ENCODE measurements at regions not wholly inside any gene's neighbourhood (a gene's known extent, or its start where the extent isn't known, plus 50 kb on each side); places are given as distances from the start of the nearest gene placed in this dataset.

DNA sequence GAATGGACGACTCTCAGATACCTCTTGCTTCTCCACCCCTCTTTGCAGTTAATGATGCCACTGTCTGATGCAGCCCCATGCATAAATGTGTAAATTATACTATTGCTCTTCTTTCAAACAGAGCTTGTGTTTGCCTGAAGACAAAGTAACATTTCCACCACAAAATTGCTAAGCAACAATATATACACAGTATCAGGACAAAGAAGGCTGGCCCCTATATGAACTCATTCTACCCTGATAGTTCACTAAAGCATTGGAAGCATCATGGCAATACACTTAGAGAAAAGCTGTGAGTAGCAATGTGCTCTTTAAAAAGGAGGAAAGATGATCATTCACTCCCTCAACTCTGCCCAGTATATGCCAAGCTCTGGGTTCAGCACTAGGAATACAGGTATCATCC, 427.0 kb upstream of the CPEB2 start:
- TF ChIP-seq EP300 (IDR thresholded peaks at IDR 0.05) (no peak), POLR2A (IDR thresholded peaks at IDR 0.05) (no peak)
- TF ChIP-seq, protein P1, sequence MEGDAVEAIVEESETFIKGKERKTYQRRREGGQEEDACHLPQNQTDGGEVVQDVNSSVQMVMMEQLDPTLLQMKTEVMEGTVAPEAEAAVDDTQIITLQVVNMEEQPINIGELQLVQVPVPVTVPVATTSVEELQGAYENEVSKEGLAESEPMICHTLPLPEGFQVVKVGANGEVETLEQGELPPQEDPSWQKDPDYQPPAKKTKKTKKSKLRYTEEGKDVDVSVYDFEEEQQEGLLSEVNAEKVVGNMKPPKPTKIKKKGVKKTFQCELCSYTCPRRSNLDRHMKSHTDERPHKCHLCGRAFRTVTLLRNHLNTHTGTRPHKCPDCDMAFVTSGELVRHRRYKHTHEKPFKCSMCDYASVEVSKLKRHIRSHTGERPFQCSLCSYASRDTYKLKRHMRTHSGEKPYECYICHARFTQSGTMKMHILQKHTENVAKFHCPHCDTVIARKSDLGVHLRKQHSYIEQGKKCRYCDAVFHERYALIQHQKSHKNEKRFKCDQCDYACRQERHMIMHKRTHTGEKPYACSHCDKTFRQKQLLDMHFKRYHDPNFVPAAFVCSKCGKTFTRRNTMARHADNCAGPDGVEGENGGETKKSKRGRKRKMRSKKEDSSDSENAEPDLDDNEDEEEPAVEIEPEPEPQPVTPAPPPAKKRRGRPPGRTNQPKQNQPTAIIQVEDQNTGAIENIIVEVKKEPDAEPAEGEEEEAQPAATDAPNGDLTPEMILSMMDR (IDR thresholded peaks at IDR 0.05) = no peak
- H3K4me3 ChIP-seq = no peak overlapping the region
- no peaks in the 10 kb centered on the region for H3K27me3 ChIP-seq
- no peaks in the 10 kb centered on the region for H3K4me1 ChIP-seq
- 72 to 84% methylated on average over 1 of the region's 1 CpG for WGBS, 2 donors
- DNase-seq (ENCODE audit: low spot score in 2 of 2) = no peak
- no peak overlapping the region for H3K27ac ChIP-seq
- no peaks in the 10 kb centered on the region for H3K36me3 ChIP-seq
- no peaks in the 10 kb centered on the region for H3K9me3 ChIP-seq

DNA sequence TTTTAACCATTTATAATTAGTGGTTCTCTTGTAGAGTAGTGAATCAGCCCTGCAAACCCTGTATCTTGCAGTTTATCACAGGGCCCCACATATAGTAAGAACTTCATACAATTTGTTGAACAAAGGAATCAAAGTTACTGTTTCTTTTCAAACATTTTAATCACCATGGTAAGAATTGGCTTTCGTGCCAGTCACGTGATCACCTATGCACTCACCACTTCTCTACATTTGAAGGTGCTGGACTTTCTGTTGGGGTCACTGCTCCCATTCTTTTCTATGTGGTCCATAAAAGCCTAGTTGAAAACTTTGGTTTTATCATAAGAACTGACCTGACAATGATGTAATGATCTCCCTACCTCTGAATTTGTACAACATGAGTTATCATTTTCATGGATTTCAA, 426.4 kb upstream of the CPEB2 start:
- TF ChIP-seq EP300 (IDR thresholded peaks at IDR 0.05) (no peak), POLR2A (IDR thresholded peaks at IDR 0.05) (no peak)
- TF ChIP-seq, protein P1 (IDR thresholded peaks at IDR 0.05) = no peak
- no peaks in the 10 kb centered on the region for H3K36me3 ChIP-seq
- no peaks in the 10 kb centered on the region for H3K9me3 ChIP-seq
- H3K27me3 ChIP-seq = no peaks in the 10 kb centered on the region
- 93 to 100% methylated on average over 2 of the region's 2 CpGs for WGBS, 2 donors
- H3K4me3 ChIP-seq = no peak overlapping the region
- H3K27ac ChIP-seq = no peak overlapping the region
- DNase-seq (ENCODE audit: low spot score in 2 of 2) = no peak
- H3K4me1 ChIP-seq = no peaks in the 10 kb centered on the region

DNA sequence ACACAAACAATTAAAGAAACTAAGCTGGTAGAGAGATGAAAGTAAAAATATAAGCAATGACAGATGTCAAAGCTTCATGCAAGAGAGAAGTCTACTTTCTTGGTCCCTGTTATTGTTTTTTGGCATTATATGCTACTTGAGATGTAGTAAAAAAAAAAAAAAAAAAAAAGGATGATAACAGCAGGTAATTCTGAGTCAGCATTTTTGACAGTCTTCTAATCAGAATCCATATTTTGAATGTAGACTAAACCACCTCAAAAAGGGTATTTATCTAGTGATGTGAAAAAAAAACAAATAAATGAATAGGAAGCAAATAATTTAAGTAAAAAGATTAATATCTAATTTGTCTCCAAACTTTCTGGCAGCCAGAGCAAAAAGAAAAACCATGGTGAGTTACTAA, 422.2 kb upstream of the CPEB2 start:
- Histone ChIP-seq H3K36me3 (no peaks in the 10 kb centered on the region), H3K9me3 (no peaks in the 10 kb centered on the region), H3K4me3 (no peak overlapping the region), H3K27me3 (no peaks in the 10 kb centered on the region), H3K4me1 (no peaks in the 10 kb centered on the region), H3K27ac (no peak overlapping the region)
- DNase-seq (ENCODE audit: low spot score in 2 of 2) = no peak
- TF ChIP-seq POLR2A (IDR thresholded peaks at IDR 0.05) (no peak), EP300 (IDR thresholded peaks at IDR 0.05) (no peak)
- TF ChIP-seq, protein P1 (IDR thresholded peaks at IDR 0.05) = no peak

DNA sequence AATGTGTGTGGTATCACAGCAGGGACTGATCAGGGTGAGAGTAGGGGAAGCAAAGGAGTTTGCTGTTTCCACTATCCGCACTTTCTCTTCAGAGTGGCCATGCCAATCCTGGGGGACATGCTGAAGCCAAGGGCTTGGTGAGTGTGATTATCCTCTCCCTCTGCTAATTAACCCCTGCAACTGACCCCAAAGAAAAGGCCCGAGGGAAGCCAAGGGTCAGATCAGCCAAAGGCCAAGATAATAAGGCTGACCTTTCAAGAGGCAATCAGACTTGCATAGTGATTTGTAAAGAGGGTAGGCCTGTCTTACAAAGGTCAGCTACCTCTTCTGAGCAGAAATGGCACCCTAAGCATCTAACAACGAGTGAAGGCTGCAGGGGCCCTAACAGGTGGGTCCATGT, 420.5 kb upstream of the CPEB2 start:
- 5 to 13% methylated on average over 3 of the region's 3 CpGs for WGBS, 2 donors
- H3K4me1 ChIP-seq = no peaks in the 10 kb centered on the region
- H3K36me3 ChIP-seq = no peaks in the 10 kb centered on the region
- no peak overlapping the region for H3K27ac ChIP-seq
- TF ChIP-seq, protein P1 (IDR thresholded peaks at IDR 0.05) = no peak
- no peak for TF ChIP-seq POLR2A (IDR thresholded peaks at IDR 0.05)
- no peak for TF ChIP-seq EP300 (IDR thresholded peaks at IDR 0.05)
- no peaks in the 10 kb centered on the region for H3K27me3 ChIP-seq
- no peak overlapping the region for H3K4me3 ChIP-seq
- no peaks in the 10 kb centered on the region for H3K9me3 ChIP-seq
- DNase-seq (ENCODE audit: low spot score in 2 of 2) = no peak

DNA sequence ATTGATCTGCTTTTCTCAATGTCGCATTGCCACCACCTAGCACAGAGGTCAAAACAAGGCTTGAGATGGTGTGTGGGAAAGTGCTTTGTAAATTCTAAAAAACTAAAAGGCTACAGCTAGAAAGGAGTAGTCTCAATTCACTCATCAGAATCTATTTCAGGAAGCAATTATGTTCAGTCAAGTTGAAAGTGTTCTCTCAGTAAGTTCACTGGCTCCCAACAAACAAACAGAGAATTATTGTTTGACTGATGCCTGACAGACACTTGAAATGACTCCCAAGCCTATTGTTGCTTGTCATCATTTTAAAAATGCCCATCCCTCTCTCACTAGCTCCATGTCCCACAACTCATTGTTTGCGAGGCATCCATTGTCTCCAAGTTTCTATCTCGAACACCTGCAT, 419.6 kb upstream of the CPEB2 start:
- 71 to 74% methylated on average over 3 of the region's 3 CpGs for WGBS, 2 donors
- TF ChIP-seq, protein P1 (IDR thresholded peaks at IDR 0.05) = no peak
- TF ChIP-seq POLR2A (IDR thresholded peaks at IDR 0.05) (no peak), EP300 (IDR thresholded peaks at IDR 0.05) (no peak)
- H3K27me3 ChIP-seq = no peaks in the 10 kb centered on the region

More for the DNA sequence above, 419.6 kb upstream of the CPEB2 start:
- H3K4me3 ChIP-seq = no peak overlapping the region
- H3K27ac ChIP-seq = no peak overlapping the region
- no peak for DNase-seq (ENCODE audit: low spot score in 2 of 2)
- no peaks in the 10 kb centered on the region for H3K9me3 ChIP-seq
- H3K4me1 ChIP-seq = no peaks in the 10 kb centered on the region
- no peaks in the 10 kb centered on the region for H3K36me3 ChIP-seq

Data from tibial nerve (tissue), 4 donors.